ENCODE measurements at regions not wholly inside any gene's neighbourhood (a gene's known extent, or its start where the extent isn't known, plus 50 kb on each side); places are given as distances from the start of the nearest gene placed in this dataset.

- POLR2A ChIA-PET: no interaction called here
- H3K27me3 Mint-ChIP-seq: no peaks in the 10 kb centered on the region
- H3K4me3 Mint-ChIP-seq: no peak overlapping the region
These were observed 102.0 kb upstream of the LRATD1 start for GRCh38 chr2:14530506-14530905.

DNA sequence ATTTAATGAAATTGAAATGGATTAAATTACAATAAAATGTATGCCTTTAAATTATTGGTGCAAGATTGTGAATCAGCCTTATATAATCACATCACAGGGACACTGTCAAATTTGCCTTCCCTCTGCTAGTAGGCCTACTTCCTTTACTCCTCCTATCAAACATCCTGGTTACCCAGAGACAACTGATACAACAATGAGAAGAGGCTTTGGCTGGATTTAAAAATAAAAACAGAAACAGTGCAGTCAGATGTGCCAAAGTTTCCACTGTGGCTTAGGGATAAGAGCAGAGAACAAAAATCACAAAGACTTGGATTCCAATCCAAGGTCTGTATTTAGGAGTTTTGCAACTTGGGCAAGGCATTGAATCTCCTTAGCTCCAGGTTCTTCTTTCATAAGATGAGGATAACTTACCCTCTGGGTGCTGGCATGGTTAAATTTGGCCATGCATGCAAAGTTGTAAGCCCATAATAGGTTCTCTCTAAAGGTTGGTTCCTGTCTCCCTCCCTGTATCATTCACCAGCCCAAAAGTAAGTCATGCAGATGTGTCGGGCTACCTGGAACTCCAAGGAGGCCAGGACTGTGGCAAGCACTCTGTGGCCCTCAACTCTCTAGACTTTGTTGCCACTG lies 99.3 kb upstream of the LRATD1 start:
- DNase-seq: no peak
- ChIA-PET POLR2A (no interaction called here), CTCF (no interaction called here)
- Mint-ChIP-seq H3K9me3 (peaks cover 3% of the 10 kb centered on the region), H3K27me3 (no peaks in the 10 kb centered on the region), H3K36me3 (ENCODE audit: low read depth) (no peaks in the 10 kb centered on the region), H3K4me1 (no peaks in the 10 kb centered on the region), H3K27ac (no peak overlapping the region), H3K4me3 (no peak overlapping the region)

More at GRCh38 chr2:14530506-14530905, 102.0 kb upstream of the LRATD1 start:
- no peak overlapping the region for H3K27ac Mint-ChIP-seq
- H3K4me1 Mint-ChIP-seq: no peaks in the 10 kb centered on the region
- CTCF ChIA-PET: no interaction called here
- no peaks in the 10 kb centered on the region for H3K36me3 Mint-ChIP-seq (ENCODE audit: low read depth)
- H3K9me3 Mint-ChIP-seq: no peaks in the 10 kb centered on the region
- no peak for DNase-seq

DNA sequence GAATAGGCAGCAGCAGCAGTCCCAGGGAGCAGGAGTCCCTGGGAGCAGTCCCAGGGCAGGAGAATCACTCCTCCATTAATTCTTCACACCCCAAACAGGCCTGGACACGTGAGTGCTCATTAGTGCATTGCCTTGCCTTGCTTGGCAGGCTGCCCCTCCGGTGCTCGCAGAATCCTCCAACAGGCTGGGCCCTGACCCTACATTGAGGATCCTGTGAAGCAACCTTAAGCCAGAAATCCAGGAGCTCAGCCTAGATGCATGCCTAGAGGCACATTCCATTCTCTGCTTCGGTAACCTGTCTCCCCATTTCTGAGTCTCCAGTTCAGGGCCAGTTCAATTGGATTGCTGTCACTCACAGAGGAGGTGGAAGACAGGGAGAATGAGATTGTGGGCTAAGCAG lies 97.4 kb upstream of the LRATD1 start:
- DNase-seq: no peak
- POLR2A ChIA-PET: no interaction called here
- H3K4me1 Mint-ChIP-seq: no peaks in the 10 kb centered on the region
- H3K27ac Mint-ChIP-seq: no peak overlapping the region
- CTCF ChIA-PET: no interaction called here
- no peak overlapping the region for H3K4me3 Mint-ChIP-seq
- no peaks in the 10 kb centered on the region for H3K27me3 Mint-ChIP-seq
- peaks cover 3% of the 10 kb centered on the region for H3K9me3 Mint-ChIP-seq
- no peaks in the 10 kb centered on the region for H3K36me3 Mint-ChIP-seq (ENCODE audit: low read depth)

- no peaks in the 10 kb centered on the region for H3K4me1 Mint-ChIP-seq
- POLR2A ChIA-PET: no interaction called here
- CTCF ChIA-PET: no interaction called here
These were observed 95.5 kb upstream of the LRATD1 start for GRCh38 chr2:14536976-14537375.

DNA sequence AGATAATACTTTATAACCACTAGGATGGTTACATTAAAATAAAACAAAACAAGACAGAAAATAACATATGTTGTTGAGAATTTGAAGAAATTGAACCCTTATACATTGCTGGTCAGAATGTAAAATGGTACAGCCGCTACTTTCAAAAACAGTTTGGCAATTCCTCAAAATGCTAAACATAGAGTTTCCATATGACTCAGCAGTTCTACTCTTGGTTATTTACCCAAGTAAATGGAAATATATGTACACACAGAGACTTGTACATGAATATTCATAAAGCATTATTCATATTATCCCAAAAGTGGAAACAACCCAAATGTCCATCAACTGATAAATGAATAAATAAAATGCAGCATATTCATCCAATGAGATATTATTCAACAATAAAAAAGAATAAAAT lies 92.5 kb upstream of the LRATD1 start:
- Mint-ChIP-seq H3K36me3 (ENCODE audit: low read depth) (no peaks in the 10 kb centered on the region), H3K4me1 (no peaks in the 10 kb centered on the region), H3K27ac (no peak overlapping the region), H3K9me3 (peaks cover 3% of the 10 kb centered on the region), H3K27me3 (no peaks in the 10 kb centered on the region), H3K4me3 (no peak overlapping the region)
- ChIA-PET POLR2A (no interaction called here), CTCF (no interaction called here)
- DNase-seq: no peak

More at GRCh38 chr2:14536976-14537375, 95.5 kb upstream of the LRATD1 start:
- Mint-ChIP-seq H3K4me3 (no peak overlapping the region), H3K36me3 (ENCODE audit: low read depth) (no peaks in the 10 kb centered on the region), H3K27me3 (no peaks in the 10 kb centered on the region), H3K9me3 (peaks cover 3% of the 10 kb centered on the region), H3K27ac (peak overlapping the region; percentile 55)
- no peak for DNase-seq

GRCh38 chr2:14543284-14543683 lies 89.2 kb upstream of the LRATD1 start:
- H3K27ac Mint-ChIP-seq: no peak overlapping the region
- H3K27me3 Mint-ChIP-seq: no peaks in the 10 kb centered on the region
- ChIA-PET CTCF (no interaction called here), POLR2A (no interaction called here)
- H3K9me3 Mint-ChIP-seq: no peaks in the 10 kb centered on the region
- no peak for DNase-seq
- no peaks in the 10 kb centered on the region for H3K4me1 Mint-ChIP-seq
- H3K36me3 Mint-ChIP-seq (ENCODE audit: low read depth): no peaks in the 10 kb centered on the region
- no peak overlapping the region for H3K4me3 Mint-ChIP-seq

GRCh38 chr2:14544247-14544646 lies 88.3 kb upstream of the LRATD1 start:
- CTCF ChIA-PET: interaction anchor here (1.4 kb wide), 1 partner anchor 20 kb away, joined by 4 read pairs; no protein-coding TSS in a partner anchor
- POLR2A ChIA-PET: no interaction called here
- Mint-ChIP-seq H3K36me3 (ENCODE audit: low read depth) (no peaks in the 10 kb centered on the region), H3K4me3 (no peak overlapping the region), H3K4me1 (no peaks in the 10 kb centered on the region), H3K9me3 (no peaks in the 10 kb centered on the region), H3K27ac (no peak overlapping the region), H3K27me3 (no peaks in the 10 kb centered on the region)
- no peak for DNase-seq

GRCh38 chr2:14547830-14548229 lies 84.7 kb upstream of the LRATD1 start:
- DNase-seq: no peak
- Mint-ChIP-seq H3K27ac (no peak overlapping the region), H3K4me1 (no peaks in the 10 kb centered on the region), H3K9me3 (no peaks in the 10 kb centered on the region), H3K4me3 (no peak overlapping the region), H3K27me3 (no peaks in the 10 kb centered on the region), H3K36me3 (ENCODE audit: low read depth) (no peaks in the 10 kb centered on the region)
- ChIA-PET POLR2A (no interaction called here), CTCF (no interaction called here)

GRCh38 chr2:14550658-14551057 lies 81.9 kb upstream of the LRATD1 start:
- CTCF ChIA-PET: no interaction called here
- POLR2A ChIA-PET: no interaction called here
- Mint-ChIP-seq H3K27ac (no peak overlapping the region), H3K9me3 (no peaks in the 10 kb centered on the region), H3K4me3 (no peak overlapping the region), H3K27me3 (no peaks in the 10 kb centered on the region), H3K4me1 (no peaks in the 10 kb centered on the region), H3K36me3 (ENCODE audit: low read depth) (no peaks in the 10 kb centered on the region)
- DNase-seq: no peak

- no peak overlapping the region for H3K27ac Mint-ChIP-seq
- no peaks in the 10 kb centered on the region for H3K27me3 Mint-ChIP-seq
- no peak overlapping the region for H3K4me3 Mint-ChIP-seq
- POLR2A ChIA-PET: no interaction called here
- no peaks in the 10 kb centered on the region for H3K9me3 Mint-ChIP-seq
- H3K36me3 Mint-ChIP-seq (ENCODE audit: low read depth): no peaks in the 10 kb centered on the region
- no peaks in the 10 kb centered on the region for H3K4me1 Mint-ChIP-seq
- no peak for DNase-seq
- CTCF ChIA-PET: no interaction called here
These were observed 81.4 kb upstream of the LRATD1 start for GRCh38 chr2:14551069-14551468.

DNA sequence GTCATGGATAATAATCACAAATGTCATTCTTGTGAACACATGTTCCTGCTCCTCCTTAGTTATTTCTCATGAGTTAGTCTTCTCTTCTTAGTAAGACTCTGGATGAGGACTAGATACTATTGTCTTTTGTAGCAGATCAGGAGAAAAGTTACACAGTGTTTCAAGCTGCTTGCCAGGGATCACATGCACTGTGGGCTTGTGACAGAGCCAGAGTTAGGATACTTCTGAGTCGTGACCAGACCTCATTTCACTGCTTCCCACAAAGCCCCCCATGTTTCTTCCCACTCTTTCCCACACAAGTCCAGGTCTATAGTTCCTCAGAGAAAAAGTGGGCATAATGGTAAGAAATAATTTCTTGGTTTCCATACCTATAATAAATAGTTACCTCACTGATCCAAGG lies 80.2 kb upstream of the LRATD1 start:
- Mint-ChIP-seq H3K4me3 (no peak overlapping the region), H3K36me3 (ENCODE audit: low read depth) (no peaks in the 10 kb centered on the region), H3K4me1 (no peaks in the 10 kb centered on the region), H3K27ac (no peak overlapping the region), H3K27me3 (no peaks in the 10 kb centered on the region), H3K9me3 (no peaks in the 10 kb centered on the region)
- no peak for DNase-seq
- ChIA-PET CTCF (no interaction called here), POLR2A (no interaction called here)

GRCh38 chr2:14552818-14553217 lies 79.7 kb upstream of the LRATD1 start:
- no peaks in the 10 kb centered on the region for H3K9me3 Mint-ChIP-seq
- H3K4me1 Mint-ChIP-seq: no peaks in the 10 kb centered on the region
- CTCF ChIA-PET: interaction anchor here (1.2 kb wide), 1 partner anchor 33 kb away, joined by 3 read pairs; no protein-coding TSS in a partner anchor

GRCh38 chr2:14554849-14555545 lies 77.5 kb upstream of the LRATD1 start:
- Mint-ChIP-seq H3K36me3 (ENCODE audit: low read depth) (no peaks in the 10 kb centered on the region), H3K27ac (no peak overlapping the region), H3K4me3 (no peak overlapping the region), H3K9me3 (no peaks in the 10 kb centered on the region), H3K4me1 (no peaks in the 10 kb centered on the region), H3K27me3 (no peaks in the 10 kb centered on the region)
- CTCF ChIA-PET: no interaction called here
- DNase-seq: no peak
- POLR2A ChIA-PET: no interaction called here

More at GRCh38 chr2:14552818-14553217, 79.7 kb upstream of the LRATD1 start:
- Mint-ChIP-seq H3K36me3 (ENCODE audit: low read depth) (no peaks in the 10 kb centered on the region), H3K27ac (no peak overlapping the region), H3K4me3 (no peak overlapping the region), H3K27me3 (no peaks in the 10 kb centered on the region)
- POLR2A ChIA-PET: no interaction called here
- no peak for DNase-seq

- Mint-ChIP-seq H3K27me3 (no peaks in the 10 kb centered on the region), H3K36me3 (ENCODE audit: low read depth) (no peaks in the 10 kb centered on the region), H3K9me3 (no peaks in the 10 kb centered on the region), H3K27ac (no peak overlapping the region), H3K4me3 (no peak overlapping the region), H3K4me1 (no peaks in the 10 kb centered on the region)
- CTCF ChIA-PET: no interaction called here
- no peak for DNase-seq
- POLR2A ChIA-PET: interaction anchor here (0.6 kb wide), 1 partner anchor 198 kb away, joined by 3 read pairs; no protein-coding TSS in a partner anchor
These were observed 75.4 kb upstream of the LRATD1 start for GRCh38 chr2:14557111-14557510.

All from activated CD4-positive, alpha-beta T cell treated with anti-CD3 and anti-CD28 coated beads, Interleukin-2, amount 10 ng/mL, durations not matched to agents 7 days and 5 days (primary cell).